ENCODE measurements at regions not wholly inside any gene's neighbourhood (a gene's known extent, or its start where the extent isn't known, plus 50 kb on each side); places are given as distances from the start of the nearest gene placed in this dataset.

GRCh38 chr3:159607856-159608255, 380.8 kb upstream of the IL12A start:
- TF ChIP-seq CTCF (IDR thresholded peaks at IDR 0.05): no peak
- TF ChIP-seq EP300 (IDR thresholded peaks at IDR 0.05; ENCODE audit: low read depth): no peak
